KBM-7 (cell line): ENCODE measurements at regions not wholly inside any gene's neighbourhood (a gene's known extent, or its start where the extent isn't known, plus 50 kb on each side); places are given as distances from the start of the nearest gene placed in this dataset.

ENCODE experiments used
- DNase-seq: peaks from one replicate; pipeline ENCODE4 v3.0.0-alpha.2; 2015
- in situ Hi-C: fragments of 300-500 bp; cut with MboI; formaldehyde crosslinking; loops from 2 replicates; pipeline ENCODE4 v1.14.3; 2020; ENCODE audit warnings: low sequenced_read_pairs, low pct_unique_long_range_greater_than_20kb, mixed read lengths

DNA sequence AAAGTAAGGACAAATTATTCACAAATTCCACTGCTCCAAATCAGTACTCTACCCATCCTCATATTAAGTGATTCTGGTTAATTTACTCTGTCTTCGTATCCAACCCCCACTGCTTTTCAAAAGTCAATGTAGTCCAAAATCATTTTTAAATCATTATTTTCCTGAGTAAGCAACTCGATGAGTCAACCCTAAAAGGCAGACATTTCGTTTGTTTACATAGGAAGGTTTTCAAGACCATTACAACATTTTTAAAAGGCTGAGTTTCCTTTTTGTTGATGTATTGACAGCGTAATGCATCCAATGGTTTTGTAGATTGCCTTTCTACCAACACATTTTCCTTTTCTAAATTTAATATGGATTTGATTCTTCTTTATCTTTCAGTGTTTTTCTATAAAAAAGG lies 523.0 kb upstream of the ANKRD30A start:
- in situ Hi-C loops: no loop called here
- no peak for DNase-seq

GRCh38 chr10:36597756-36598320 lies 527.6 kb upstream of the ANKRD30A start:
- in situ Hi-C loops: no loop called here
- DNase-seq: no peak

DNA sequence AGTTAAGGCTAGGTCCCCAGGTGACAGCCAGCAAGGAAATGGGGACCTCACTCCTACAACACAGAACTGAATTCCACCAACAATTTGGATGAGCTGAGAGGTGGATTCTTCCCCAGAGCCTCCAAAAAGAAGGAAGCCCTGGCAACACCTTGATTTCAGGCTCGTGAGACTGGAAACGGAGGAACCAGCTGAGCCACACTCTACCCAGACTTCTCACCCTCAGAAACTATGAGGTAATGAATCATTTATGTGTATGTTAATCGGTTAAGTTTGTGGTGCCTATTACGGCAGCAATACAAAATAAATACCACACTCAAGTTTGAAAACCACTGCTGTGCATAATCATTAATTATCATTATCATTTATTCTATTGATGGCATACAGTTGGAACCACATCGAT lies 532.4 kb upstream of the ANKRD30A start:
- in situ Hi-C loops: no loop called here

DNA sequence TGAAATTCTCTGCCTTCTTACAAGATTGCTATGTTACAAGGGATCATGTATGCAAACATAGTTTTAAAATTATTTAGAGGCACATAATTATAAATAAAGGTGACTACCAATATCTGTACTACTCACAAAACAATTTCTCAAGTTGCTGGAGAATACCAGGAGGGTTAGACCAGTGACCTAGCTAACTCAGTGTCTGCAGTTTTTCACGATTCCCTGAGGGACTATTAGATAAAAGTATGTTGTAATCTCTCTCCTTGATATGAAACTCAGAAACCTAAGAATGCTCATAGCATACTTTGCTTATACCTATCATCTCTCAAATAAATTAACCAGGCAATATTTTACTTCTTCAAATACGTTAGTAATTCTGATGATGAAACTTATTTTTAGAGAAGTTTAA lies 534.0 kb upstream of the ANKRD30A start:
- in situ Hi-C loops: no loop called here

More for the DNA sequence above, 532.4 kb upstream of the ANKRD30A start:
- no peak for DNase-seq

GRCh38 chr10:36583690-36584089 lies 541.7 kb upstream of the ANKRD30A start:
- DNase-seq: no peak
- in situ Hi-C loops: no loop called here

More for the DNA sequence above, 534.0 kb upstream of the ANKRD30A start:
- no peak for DNase-seq

DNA sequence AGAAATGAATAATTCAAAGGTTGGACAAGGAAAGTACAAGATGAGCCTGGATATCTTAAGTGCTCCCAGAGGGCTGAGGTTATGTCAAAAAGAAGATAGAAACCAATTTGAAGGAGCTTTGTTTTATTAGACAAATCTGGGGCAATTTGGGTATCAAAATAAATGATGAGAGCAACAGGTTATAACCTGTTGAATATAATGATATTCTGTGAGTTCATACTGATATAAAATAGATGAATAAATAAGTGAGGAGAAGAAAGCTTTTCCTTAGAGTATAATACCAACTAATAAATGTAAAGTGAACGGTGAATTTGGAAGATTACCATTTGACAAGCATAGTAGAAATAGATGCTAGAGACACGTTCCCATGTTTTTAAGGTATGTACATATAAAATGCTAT lies 544.2 kb upstream of the ANKRD30A start:
- no peak for DNase-seq
- in situ Hi-C loops: no loop called here

GRCh38 chr10:36578306-36578705 lies 547.1 kb upstream of the ANKRD30A start:
- no peak for DNase-seq
- in situ Hi-C loops: no loop called here

DNA sequence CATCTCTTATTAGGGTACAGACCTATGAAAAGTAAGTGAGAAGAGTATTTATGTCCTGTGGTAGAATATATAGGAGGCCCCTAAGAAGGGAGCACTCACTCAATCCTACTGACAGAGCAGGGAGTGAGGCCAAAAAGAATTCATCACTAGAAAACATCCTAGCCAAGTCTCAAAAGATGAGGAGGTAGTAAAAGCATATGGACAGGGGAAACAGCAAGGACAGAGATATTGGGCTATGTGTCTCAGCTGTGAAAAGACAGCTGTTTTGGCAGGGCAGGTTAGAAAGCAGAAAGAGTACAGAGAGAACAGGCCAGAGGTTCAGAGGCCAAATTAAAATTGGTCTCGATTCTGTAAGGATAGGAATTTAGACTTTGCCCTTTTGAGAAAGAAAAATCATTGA lies 548.3 kb upstream of the ANKRD30A start:
- in situ Hi-C loops: no loop called here
- DNase-seq: no peak

GRCh38 chr10:36574207-36574606 lies 551.2 kb upstream of the ANKRD30A start:
- in situ Hi-C loops: no loop called here
- no peak for DNase-seq

- in situ Hi-C loops: no loop called here
- DNase-seq: no peak
These were observed 552.2 kb upstream of the ANKRD30A start for GRCh38 chr10:36573246-36573645.

DNA sequence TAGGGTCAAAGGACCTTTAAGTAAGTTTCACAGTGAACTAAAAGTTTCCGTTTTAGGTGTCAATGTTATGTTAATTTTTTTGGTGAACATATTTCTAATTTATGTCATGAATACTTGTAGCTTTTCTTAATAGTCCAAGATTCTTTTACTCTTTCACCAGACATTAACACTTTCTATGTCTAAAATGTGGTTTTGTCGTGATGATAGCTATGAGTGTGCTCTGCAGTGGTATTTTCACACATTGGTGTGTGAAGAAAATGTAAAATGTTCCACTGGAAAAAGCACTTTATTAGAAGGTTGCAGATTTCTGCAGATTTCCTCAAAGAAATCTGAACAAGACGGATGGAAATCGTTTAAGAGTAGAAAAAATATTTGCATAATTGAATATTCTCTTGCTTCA lies 561.0 kb upstream of the ANKRD30A start:
- DNase-seq: no peak
- in situ Hi-C loops: no loop called here

- in situ Hi-C loops: no loop called here
- no peak for DNase-seq
These were observed 565.7 kb upstream of the ANKRD30A start for GRCh38 chr10:36559412-36560400.

DNA sequence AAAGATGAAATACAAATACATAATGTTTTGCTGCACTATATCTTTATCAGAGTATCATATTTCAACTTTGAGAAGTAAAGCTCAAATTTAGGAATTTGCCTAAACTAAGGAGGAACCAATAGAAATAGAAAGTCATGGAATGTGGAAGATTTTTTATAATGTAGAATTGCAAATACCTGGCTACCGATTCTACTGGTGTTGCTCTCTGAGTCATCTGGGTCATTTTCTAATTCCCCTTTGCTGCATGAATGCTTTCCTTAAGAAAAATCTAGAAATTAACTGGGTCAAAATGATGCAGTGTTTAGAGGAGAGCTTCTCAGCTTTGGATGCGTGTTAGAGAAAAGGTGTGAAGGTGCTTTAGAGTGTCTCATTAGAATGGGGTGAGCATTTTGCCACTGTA lies 568.9 kb upstream of the ANKRD30A start:
- no peak for DNase-seq
- in situ Hi-C loops: no loop called here

DNA sequence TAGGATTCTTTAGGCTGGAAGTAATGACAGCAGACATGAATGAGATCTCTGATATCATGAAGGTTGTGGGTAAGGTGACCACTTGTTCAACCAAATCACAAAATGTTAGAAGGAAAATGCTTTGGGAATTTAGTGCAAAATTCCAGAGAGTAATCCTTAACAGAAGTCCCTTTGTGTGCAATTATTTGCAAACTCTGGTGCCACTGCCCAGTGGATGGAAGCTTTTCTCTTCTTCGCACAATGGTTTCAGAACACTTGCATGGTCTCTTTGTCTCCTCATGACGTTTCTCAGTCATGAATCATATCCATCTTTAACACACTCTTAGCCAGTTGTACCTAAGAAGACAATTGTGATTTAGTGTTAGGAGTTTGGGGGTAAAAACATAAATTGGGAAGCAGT lies 570.4 kb upstream of the ANKRD30A start:
- in situ Hi-C loops: no loop called here

GRCh38 chr10:36547965-36548364 lies 577.4 kb upstream of the ANKRD30A start:
- DNase-seq: no peak
- in situ Hi-C loops: no loop called here

More for the DNA sequence above, 570.4 kb upstream of the ANKRD30A start:
- DNase-seq: no peak

DNA sequence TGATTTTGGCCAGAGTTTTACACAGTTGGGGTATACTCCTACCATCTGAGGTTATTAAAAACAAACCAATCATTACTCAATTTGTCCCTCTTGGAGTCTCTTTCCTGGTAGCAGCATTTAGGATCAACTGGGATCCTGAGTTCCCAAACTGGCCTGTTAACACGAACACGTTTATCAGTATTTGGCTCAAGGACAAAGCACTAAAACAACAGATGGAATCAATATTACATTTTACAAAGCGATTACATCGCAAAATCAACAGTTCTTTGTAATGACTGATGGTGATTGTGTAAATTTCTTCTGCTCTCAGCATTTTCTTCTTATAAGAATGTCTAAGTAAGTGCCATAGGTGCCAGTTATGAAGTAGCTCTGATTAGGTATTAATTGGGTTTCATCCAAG lies 582.9 kb upstream of the ANKRD30A start:
- in situ Hi-C loops: no loop called here
- no peak for DNase-seq

DNA sequence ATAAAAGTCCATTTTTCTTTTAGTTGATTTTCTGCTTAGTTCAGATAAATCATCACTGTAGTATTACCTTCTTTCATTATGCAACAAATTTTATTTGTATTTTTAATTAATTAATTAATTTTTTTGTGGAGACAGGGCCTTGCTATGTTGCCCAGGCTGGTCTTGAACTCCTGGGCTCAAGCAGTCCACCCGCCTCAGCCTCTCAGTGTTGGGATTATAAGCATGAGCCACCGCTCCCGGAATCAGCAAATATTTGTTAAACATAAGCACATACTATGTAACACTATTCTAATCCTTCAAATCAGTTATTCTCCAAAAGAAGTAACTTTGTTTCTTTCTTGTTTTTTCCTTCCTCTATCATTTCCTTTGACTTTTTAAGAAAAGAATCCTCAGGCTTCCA lies 584.8 kb upstream of the ANKRD30A start:
- in situ Hi-C loops: no loop called here
- DNase-seq: no peak

DNA sequence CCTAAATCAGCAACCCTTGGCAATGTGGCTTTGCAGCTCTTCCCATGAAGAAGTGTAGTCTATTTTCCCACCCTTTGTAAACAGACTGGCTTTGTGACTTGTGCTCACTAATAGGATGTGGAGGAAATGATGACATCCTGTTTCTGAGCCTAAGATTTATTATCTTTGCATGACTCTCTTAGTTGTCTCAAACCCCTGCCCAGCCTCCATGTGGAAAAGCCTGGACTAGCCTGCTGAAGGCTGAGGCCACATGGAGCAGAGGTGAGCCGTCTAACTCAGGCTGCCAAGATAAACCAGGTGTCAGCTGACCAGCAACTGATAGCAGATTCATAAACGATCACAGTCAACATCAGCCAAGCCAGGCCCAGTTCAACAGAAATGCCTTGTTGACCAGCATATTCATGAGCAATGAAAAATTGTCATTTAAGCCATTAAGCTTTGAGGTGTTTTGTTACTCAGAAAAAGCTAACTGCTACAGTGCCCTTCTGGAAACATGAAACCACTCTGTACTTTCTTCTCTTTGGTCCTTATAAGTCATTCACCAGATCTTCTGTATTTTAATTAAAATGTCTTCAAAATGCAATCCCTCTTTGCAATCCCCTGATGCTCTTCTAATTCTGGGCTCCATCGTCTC lies 586.3 kb upstream of the ANKRD30A start:
- DNase-seq: peak; percentile 84
- in situ Hi-C loops: no loop called here

DNA sequence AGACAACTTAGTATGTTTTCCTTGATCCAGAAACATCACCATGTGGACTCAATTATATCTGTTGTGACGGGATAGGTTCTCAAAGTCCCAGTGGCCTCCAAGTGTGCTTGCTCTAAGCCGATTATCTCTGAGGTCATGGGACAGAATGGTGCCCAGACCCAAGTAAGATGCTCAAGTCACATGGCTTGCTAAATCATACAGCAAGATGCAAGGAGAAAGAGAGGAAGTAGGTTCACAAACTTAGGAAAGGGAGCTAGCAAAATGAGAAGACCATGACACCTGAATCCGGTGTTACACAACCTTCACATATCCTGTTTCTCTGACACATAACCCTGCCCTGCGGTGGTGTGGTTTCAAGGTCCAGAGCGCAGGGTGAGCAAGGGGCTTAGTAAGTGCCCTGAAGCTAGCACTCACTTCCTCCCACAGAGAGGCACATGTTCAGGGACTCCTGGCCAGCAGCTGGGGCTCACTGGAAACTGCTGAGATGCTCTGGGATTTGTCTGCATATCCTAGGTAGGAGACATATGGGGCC lies 590.9 kb upstream of the ANKRD30A start:
- DNase-seq: peak; percentile 99

DNA sequence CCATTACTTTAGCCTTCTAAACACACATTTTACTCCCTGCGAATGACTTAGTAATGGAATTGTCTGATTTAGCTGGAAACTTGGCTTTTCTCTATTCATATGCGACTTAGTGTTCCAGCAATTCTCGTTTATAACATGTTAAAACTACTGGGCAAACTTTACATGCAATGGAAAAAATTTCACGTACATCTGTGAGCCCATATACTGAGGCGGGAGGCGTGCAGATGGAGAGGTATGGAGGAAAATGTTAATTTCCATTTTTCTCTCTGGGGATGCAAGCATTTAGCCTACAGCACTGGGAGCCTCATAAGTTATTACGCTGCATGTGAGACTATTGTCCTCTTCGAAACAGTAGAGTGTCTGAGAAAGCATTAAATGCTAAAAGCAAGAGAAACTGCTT lies 591.5 kb upstream of the ANKRD30A start:
- in situ Hi-C loops: no loop called here
- no peak for DNase-seq

More for the DNA sequence above, 590.9 kb upstream of the ANKRD30A start:
- in situ Hi-C loops: no loop called here
